Stimulated activated memory B cell treated with anti-CD40 and anti-IgM and Interleukin-4, amounts not matched to agents 10 μg/mL and 1 μg/mL and 100 μg/mL, for 72 hours (primary cell): ENCODE measurements at regions not wholly inside any gene's neighbourhood (a gene's known extent, or its start where the extent isn't known, plus 50 kb on each side); places are given as distances from the start of the nearest gene placed in this dataset.
"Not testable (repeated sequence)": the region's sequence is repeated elsewhere in the genome, so short reads cannot be mapped to it uniquely, and the experiment has no call there.

ENCODE experiments used
- ATAC-seq: fragments of 150-1000 bp; cut with Tn5 transposase; 2 replicates; pipeline ENCODE4 v1.10.0; 2021
- H3K27ac Mint-ChIP-seq: one replicate; pipeline ENCODE4 v1.8.0; 2022; ENCODE audit warnings: mild to moderate bottlenecking, mixed read lengths
- H3K27me3 Mint-ChIP-seq: one replicate; pipeline ENCODE4 v1.8.0; 2022; ENCODE audit warnings: mixed read lengths
- H3K36me3 Mint-ChIP-seq: one replicate; pipeline ENCODE4 v1.8.0; 2022; ENCODE audit warnings: mixed read lengths
- H3K4me1 Mint-ChIP-seq: one replicate; pipeline ENCODE4 v1.8.0; 2022; ENCODE audit warnings: mixed read lengths
- H3K4me3 Mint-ChIP-seq: one replicate; pipeline ENCODE4 v1.8.0; 2022; ENCODE audit warnings: mild to moderate bottlenecking, moderate library complexity, mixed read lengths
- H3K9me3 Mint-ChIP-seq: one replicate; pipeline ENCODE4 v1.8.0; 2022; ENCODE audit warnings: mixed read lengths

DNA sequence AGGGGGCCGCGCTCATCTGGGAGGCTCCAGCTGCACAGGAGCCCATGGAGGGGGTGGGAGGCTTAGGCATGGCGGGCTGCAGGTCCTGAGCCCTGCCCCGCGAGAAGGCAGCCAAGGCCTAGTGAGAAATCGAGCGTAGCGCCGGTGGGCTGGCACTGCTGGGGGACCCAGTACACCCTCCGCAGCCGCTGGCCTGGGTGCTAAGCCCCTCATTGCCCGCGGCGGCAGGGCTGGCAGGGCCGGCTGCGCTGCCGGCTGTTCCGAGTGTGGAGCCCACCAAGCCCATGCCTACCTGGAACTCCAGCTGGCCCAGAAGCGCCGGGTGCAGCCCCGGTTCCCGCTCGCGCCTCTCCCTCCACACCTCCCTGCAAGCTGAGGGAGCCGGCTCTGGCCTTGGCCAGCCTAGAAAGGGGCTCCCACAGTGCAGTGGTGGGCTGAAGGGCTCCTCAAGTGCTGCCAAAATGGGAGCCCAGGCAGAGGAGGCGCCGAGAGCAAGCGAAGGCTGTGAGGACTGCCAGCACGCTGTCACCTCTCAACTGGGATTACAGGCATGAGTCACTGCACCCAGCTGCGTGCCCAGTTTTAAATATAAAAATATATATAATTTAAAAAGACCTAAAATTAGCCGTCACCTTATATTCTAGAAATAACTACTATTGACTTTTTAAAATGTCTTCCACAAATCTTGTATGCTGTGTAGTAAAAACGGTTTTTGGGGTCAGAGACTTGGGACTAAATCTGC lies 56.9 kb upstream of the GOT2 start:
- not testable (repeated sequence) for H3K36me3 Mint-ChIP-seq, H3K4me3 Mint-ChIP-seq, H3K4me1 Mint-ChIP-seq, ATAC-seq, H3K9me3 Mint-ChIP-seq, H3K27ac Mint-ChIP-seq
- peaks cover 10% of the 10 kb centered on the region for H3K27me3 Mint-ChIP-seq

DNA sequence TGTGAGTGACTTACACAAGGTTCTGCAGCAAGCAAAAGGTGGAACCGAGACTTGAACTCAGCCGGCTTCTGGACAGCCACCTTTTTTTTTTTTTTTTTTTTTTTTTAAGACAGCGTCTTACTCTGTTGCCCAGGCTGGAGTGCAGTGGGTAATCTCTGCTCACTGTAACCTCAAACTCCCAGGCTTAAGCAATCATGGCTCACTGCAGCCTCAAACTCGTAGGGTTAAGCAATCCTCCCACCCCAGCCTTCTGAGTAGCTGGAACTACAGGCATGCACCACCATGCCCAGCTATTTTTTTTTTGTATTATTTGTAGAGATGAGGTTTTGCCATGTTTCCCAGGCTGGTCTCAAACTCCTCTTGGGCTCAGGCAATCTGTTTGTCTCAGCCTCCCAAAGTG lies 55.2 kb upstream of the GOT2 start:
- H3K27ac Mint-ChIP-seq, result no peak overlapping the region
- ATAC-seq, result no peak
- no peak overlapping the region for H3K4me3 Mint-ChIP-seq
- no peaks in the 10 kb centered on the region for H3K9me3 Mint-ChIP-seq
- no peaks in the 10 kb centered on the region for H3K36me3 Mint-ChIP-seq
- peaks cover 16% of the 10 kb centered on the region for H3K27me3 Mint-ChIP-seq
- H3K4me1 Mint-ChIP-seq, result no peaks in the 10 kb centered on the region
